ENCODE measurements at regions not wholly inside any gene's neighbourhood (a gene's known extent, or its start where the extent isn't known, plus 50 kb on each side); places are given as distances from the start of the nearest gene placed in this dataset.

GRCh38 chr11:38948392-38948791 lies 2350.4 kb upstream of the RAG2 start:
- FAIRE-seq: no peak
- POLR2A ChIA-PET: no interaction called here
- CTCF ChIA-PET: no interaction called here

More at GRCh38 chr11:38948392-38948791, 2350.4 kb upstream of the RAG2 start:
- H3K4me3 ChIP-seq: no peak overlapping the region
- ATAC-seq (no peak), DNase-seq (ENCODE audit: low read depth, low spot score) (no peak)
- SMC1A ChIA-PET (ENCODE audit: uncharacterized antibody, unreplicated experiment): no interaction called here
- no peaks in the 10 kb centered on the region for H3K79me2 ChIP-seq (ENCODE audit: control insufficient read depth, insufficient read depth, low read length)
- H3K27me3 ChIP-seq (replicated peaks in 1 of 2; ENCODE audit: control insufficient read depth in 2 of 2, insufficient read depth in 2 of 2, low read length in 1 of 2): no peaks in the 10 kb centered on the region
- RAD21 ChIA-PET (ENCODE audit: unreplicated experiment): no interaction called here
- H3K9me3 ChIP-seq (replicated peaks; ENCODE audit: control insufficient read depth, insufficient read depth, low read length): no peaks in the 10 kb centered on the region
- no peak overlapping the region for H3K9ac ChIP-seq (ENCODE audit: control insufficient read depth, insufficient read depth, low read length)
- TF ChIP-seq MLLT1 (IDR thresholded peaks at IDR 0.05): no peak
- no peak for TF ChIP-seq MYC (IDR thresholded peaks at IDR 0.05; ENCODE audit: insufficient read depth, insufficient read length, insufficient replicate concordance, low read length, severe bottlenecking)
- no peak for TF ChIP-seq EED (IDR thresholded peaks at IDR 0.05; ENCODE audit: low read depth)
- no peak for TF ChIP-seq CHD2 (IDR thresholded peaks at IDR 0.05; ENCODE audit: borderline replicate concordance, low read depth, low read length)
- no peak for TF ChIP-seq MTA2 (IDR thresholded peaks at IDR 0.05; ENCODE audit: low read depth)
- TF ChIP-seq IRF4 (IDR thresholded peaks at IDR 0.05; ENCODE audit: low read depth, low read length): no peak
- TF ChIP-seq BCL11A (IDR thresholded peaks at IDR 0.05; ENCODE audit: low read depth, low read length): no peak
- TF ChIP-seq ZNF384 (IDR thresholded peaks at IDR 0.05; ENCODE audit: borderline replicate concordance, low read depth, low read length): no peak
- TF ChIP-seq SIX5 (IDR thresholded peaks at IDR 0.05; ENCODE audit: low read depth, low read length, severe bottlenecking): no peak
- TF ChIP-seq SKIL (IDR thresholded peaks at IDR 0.05; ENCODE audit: low read depth, poor library complexity, severe bottlenecking): no peak
- no peak for TF ChIP-seq ZBTB33 (IDR thresholded peaks at IDR 0.05)
- no peak for TF ChIP-seq HDAC2 (IDR thresholded peaks at IDR 0.05)
- no peak for TF ChIP-seq ESRRA (IDR thresholded peaks at IDR 0.05; ENCODE audit: low read length)
- TF ChIP-seq ZSCAN29 (IDR thresholded peaks at IDR 0.05): no peak
- no peak for TF ChIP-seq NR2C1 (IDR thresholded peaks at IDR 0.05)
- TF ChIP-seq RUNX3 (IDR thresholded peaks at IDR 0.05; ENCODE audit: low read length): no peak
- no peak for TF ChIP-seq CREM (IDR thresholded peaks at IDR 0.05; ENCODE audit: low read depth)
- no peak for TF ChIP-seq NR2C2 (IDR thresholded peaks at IDR 0.05; ENCODE audit: borderline replicate concordance, control insufficient read depth, insufficient read length, low read depth)
- TF ChIP-seq ZBED1 (IDR thresholded peaks at IDR 0.05; ENCODE audit: borderline replicate concordance): no peak
- H2AFZ ChIP-seq (ENCODE audit: control insufficient read depth, low read depth, low read length): no peak overlapping the region
- 0% methylated on average over 1 of the region's 1 CpG for WGBS (ENCODE audit: insufficient coverage, insufficient replicate concordance, low lambda C conversion rate, missing lambda C conversion rate)
- H3K27ac ChIP-seq (ENCODE audit: control insufficient read depth, insufficient read depth): no peak overlapping the region
- no peak overlapping the region for H3K4me2 ChIP-seq (ENCODE audit: control insufficient read depth, insufficient read depth)
- BruUV-seq (replicated peaks): no TSS peak
- H3K36me3 ChIP-seq (ENCODE audit: control insufficient read depth in 2 of 2, insufficient read depth in 2 of 2, low read length in 1 of 2): no peaks in the 10 kb centered on the region
- intact Hi-C loops (cut with micrococcal nuclease; ENCODE audit: unreplicated experiment): no loop called here
- in situ Hi-C loops (cut with MboI): no loop called here
- no peaks in the 10 kb centered on the region for H3K4me1 ChIP-seq (ENCODE audit: control insufficient read depth, insufficient read depth, low read length)
- H4K20me1 ChIP-seq (ENCODE audit: control insufficient read depth, insufficient read depth): no peaks in the 10 kb centered on the region

All from GM12878 (cell line).